Subcutaneous abdominal adipose tissue (tissue), 5 donors: ENCODE measurements at regions not wholly inside any gene's neighbourhood (a gene's known extent, or its start where the extent isn't known, plus 50 kb on each side); places are given as distances from the start of the nearest gene placed in this dataset.

Source experiments
- H3K27ac ChIP-seq: one replicate; pipeline ENCODE4 v1.7.0; 2013; ENCODE audit warnings: low read depth, mild to moderate bottlenecking, inconsistent platforms, low read length, moderate library complexity
- H3K27me3 ChIP-seq, 5 donors: one replicate each; pipeline ENCODE4 v1.7.0; 2013; ENCODE audit warnings: low read length in 5 of 5, inconsistent platforms in 1 of 5; ENCODE audit not compliant: control insufficient read depth in 5 of 5, insufficient read depth in 4 of 5
- H3K36me3 ChIP-seq, 5 donors: one replicate each; pipeline ENCODE4 v1.7.0; 2013; ENCODE audit warnings: low read length in 5 of 5; ENCODE audit not compliant: control insufficient read depth in 5 of 5, insufficient read depth in 5 of 5
- H3K4me1 ChIP-seq, 5 donors: one replicate each; pipeline ENCODE4 v1.7.0; 2013; ENCODE audit warnings: low read length in 5 of 5, mild to moderate bottlenecking in 3 of 5, moderate library complexity in 1 of 5; ENCODE audit not compliant: control insufficient read depth in 5 of 5, insufficient read depth in 5 of 5
- H3K4me3 ChIP-seq, 5 donors: one replicate each; pipeline ENCODE4 v1.7.0; 2013; ENCODE audit warnings: low read length in 5 of 5, low read depth in 1 of 5
- H3K9ac ChIP-seq, 5 donors: one replicate each; pipeline ENCODE4 v1.7.0; 2013; ENCODE audit warnings: low read length in 5 of 5, mild to moderate bottlenecking in 4 of 5, moderate library complexity in 3 of 5
- H3K9me3 ChIP-seq, 5 donors: one replicate each; pipeline ENCODE4 v1.7.0; 2013; ENCODE audit warnings: low read length in 5 of 5; ENCODE audit not compliant: control insufficient read depth in 5 of 5
- donor health status: healthy.
- donor health status: healthy.
- donor health status: healthy.
- donor health status: healthy.
- donor health status: healthy.

GRCh38 chr5:30736669-30737068 lies 456.8 kb upstream of the CDH6 start:
- Histone ChIP-seq H3K4me3 (no peak overlapping the region), H3K36me3 (no peaks in the 10 kb centered on the region), H3K9ac (no peak overlapping the region), H3K27me3 (no peaks in the 10 kb centered on the region), H3K27ac (no peak overlapping the region), H3K9me3 (no peaks in the 10 kb centered on the region), H3K4me1 (no peaks in the 10 kb centered on the region)

GRCh38 chr5:30734118-30734517 lies 459.4 kb upstream of the CDH6 start:
- Histone ChIP-seq H3K9ac (no peak overlapping the region), H3K27ac (no peak overlapping the region), H3K9me3 (no peaks in the 10 kb centered on the region), H3K4me3 (no peak overlapping the region), H3K36me3 (no peaks in the 10 kb centered on the region), H3K27me3 (no peaks in the 10 kb centered on the region), H3K4me1 (no peaks in the 10 kb centered on the region)

GRCh38 chr5:30725073-30725472 lies 468.4 kb upstream of the CDH6 start:
- no peaks in the 10 kb centered on the region for H3K4me1 ChIP-seq
- H3K36me3 ChIP-seq, result no peaks in the 10 kb centered on the region

GRCh38 chr5:30698217-30698616 lies 495.3 kb upstream of the CDH6 start:
- H3K4me1 ChIP-seq, result no peaks in the 10 kb centered on the region
- H3K27me3 ChIP-seq, result no peaks in the 10 kb centered on the region
- no peak overlapping the region for H3K27ac ChIP-seq
- no peak overlapping the region for H3K4me3 ChIP-seq
- H3K36me3 ChIP-seq, result no peaks in the 10 kb centered on the region
- H3K9me3 ChIP-seq, result peaks cover 0 to 2% (median 0%) of the 10 kb centered on the region in 5 donors
- no peak overlapping the region for H3K9ac ChIP-seq

More at GRCh38 chr5:30725073-30725472, 468.4 kb upstream of the CDH6 start:
- Histone ChIP-seq H3K4me3 (no peak overlapping the region), H3K9me3 (no peaks in the 10 kb centered on the region), H3K9ac (no peak overlapping the region), H3K27ac (no peak overlapping the region), H3K27me3 (no peaks in the 10 kb centered on the region)

GRCh38 chr5:30693326-30693725 lies 500.2 kb upstream of the CDH6 start:
- Histone ChIP-seq H3K27ac (no peak overlapping the region), H3K4me1 (no peaks in the 10 kb centered on the region), H3K4me3 (no peak overlapping the region), H3K27me3 (no peaks in the 10 kb centered on the region), H3K9me3 (no peaks in the 10 kb centered on the region), H3K9ac (no peak overlapping the region), H3K36me3 (no peaks in the 10 kb centered on the region)

GRCh38 chr5:30690931-30691330 lies 502.6 kb upstream of the CDH6 start:
- H3K9me3 ChIP-seq, result no peaks in the 10 kb centered on the region
- H3K4me3 ChIP-seq, result no peak overlapping the region
- no peaks in the 10 kb centered on the region for H3K27me3 ChIP-seq
- H3K4me1 ChIP-seq, result no peaks in the 10 kb centered on the region
- no peak overlapping the region for H3K27ac ChIP-seq
- H3K9ac ChIP-seq, result no peak overlapping the region
- no peaks in the 10 kb centered on the region for H3K36me3 ChIP-seq

GRCh38 chr5:30687461-30687860 lies 506.0 kb upstream of the CDH6 start:
- Histone ChIP-seq H3K4me3 (no peak overlapping the region), H3K9me3 (no peaks in the 10 kb centered on the region), H3K9ac (no peak overlapping the region), H3K27me3 (no peaks in the 10 kb centered on the region), H3K27ac (no peak overlapping the region), H3K4me1 (no peaks in the 10 kb centered on the region), H3K36me3 (no peaks in the 10 kb centered on the region)

- H3K27ac ChIP-seq, result no peak overlapping the region
- no peaks in the 10 kb centered on the region for H3K9me3 ChIP-seq
- no peaks in the 10 kb centered on the region for H3K27me3 ChIP-seq
- no peaks in the 10 kb centered on the region for H3K4me1 ChIP-seq
- no peak overlapping the region for H3K4me3 ChIP-seq
- H3K36me3 ChIP-seq, result no peaks in the 10 kb centered on the region
- H3K9ac ChIP-seq, result no peak overlapping the region
These were observed 507.0 kb upstream of the CDH6 start for GRCh38 chr5:30686530-30686929.

GRCh38 chr5:30676223-30676840 lies 517.2 kb upstream of the CDH6 start:
- H3K4me1 ChIP-seq, result no peaks in the 10 kb centered on the region
- no peak overlapping the region for H3K4me3 ChIP-seq
- H3K27me3 ChIP-seq, result no peaks in the 10 kb centered on the region
- H3K27ac ChIP-seq, result no peak overlapping the region
- no peak overlapping the region for H3K9ac ChIP-seq
- no peaks in the 10 kb centered on the region for H3K36me3 ChIP-seq
- H3K9me3 ChIP-seq, result peaks cover 0 to 6% (median 2%) of the 10 kb centered on the region in 5 donors

GRCh38 chr5:30667293-30667692 lies 526.2 kb upstream of the CDH6 start:
- Histone ChIP-seq H3K4me1 (no peaks in the 10 kb centered on the region), H3K9me3 (peaks cover 0 to 4% (median 0%) of the 10 kb centered on the region in 5 donors)

GRCh38 chr5:30663536-30663935 lies 530.0 kb upstream of the CDH6 start:
- Histone ChIP-seq H3K9me3 (no peaks in the 10 kb centered on the region), H3K36me3 (no peaks in the 10 kb centered on the region), H3K27ac (no peak overlapping the region), H3K4me3 (no peak overlapping the region), H3K27me3 (no peaks in the 10 kb centered on the region), H3K4me1 (no peaks in the 10 kb centered on the region), H3K9ac (no peak overlapping the region)

More at GRCh38 chr5:30667293-30667692, 526.2 kb upstream of the CDH6 start:
- H3K27me3 ChIP-seq, result no peaks in the 10 kb centered on the region
- no peak overlapping the region for H3K27ac ChIP-seq
- H3K4me3 ChIP-seq, result no peak overlapping the region
- no peak overlapping the region for H3K9ac ChIP-seq
- H3K36me3 ChIP-seq, result no peaks in the 10 kb centered on the region
